GM18868 (cell line): ENCODE measurements at regions not wholly inside any gene's neighbourhood (a gene's known extent, or its start where the extent isn't known, plus 50 kb on each side); places are given as distances from the start of the nearest gene placed in this dataset.
A peak's percentile ranks its signal among the peaks of the same experiment; 100 is the strongest.

Source experiments
- ATAC-seq: cut with Tn5 transposase; IDR thresholded peaks from one replicate; pipeline ENCODE4 v1.9.1; 2021; ENCODE audit warnings: mild to moderate bottlenecking, moderate library complexity; ENCODE audit not compliant: unreplicated experiment

GRCh38 chr7:42506097-42506496 is 269.1 kb upstream of the GLI3 start:
- ATAC-seq, result no peak

GRCh38 chr7:42502022-42502421 is 265.0 kb upstream of the GLI3 start:
- ATAC-seq, result no peak

- ATAC-seq, result no peak
These were observed 258.2 kb upstream of the GLI3 start for GRCh38 chr7:42495256-42495655.

GRCh38 chr7:42494736-42495135 is 257.7 kb upstream of the GLI3 start:
- no peak for ATAC-seq

GRCh38 chr7:42494199-42494710 is 257.2 kb upstream of the GLI3 start:
- no peak for ATAC-seq

GRCh38 chr7:42493436-42494198 is 256.6 kb upstream of the GLI3 start:
- no peak for ATAC-seq

- ATAC-seq, result no peak
These were observed 255.9 kb upstream of the GLI3 start for GRCh38 chr7:42492920-42493319.

GRCh38 chr7:42491106-42491505 is 254.1 kb upstream of the GLI3 start:
- ATAC-seq, result no peak

- no peak for ATAC-seq
These were observed 252.3 kb upstream of the GLI3 start for GRCh38 chr7:42489299-42489698.

GRCh38 chr7:42485301-42485766 is 248.3 kb upstream of the GLI3 start:
- no peak for ATAC-seq

- ATAC-seq, result no peak
These were observed 246.9 kb upstream of the GLI3 start for GRCh38 chr7:42483886-42484285.

- no peak for ATAC-seq
These were observed 243.0 kb upstream of the GLI3 start for GRCh38 chr7:42479816-42480633.

GRCh38 chr7:42479452-42479815 is 242.4 kb upstream of the GLI3 start:
- no peak for ATAC-seq

- no peak for ATAC-seq
These were observed 241.7 kb upstream of the GLI3 start for GRCh38 chr7:42478717-42479116.

- ATAC-seq, result no peak
These were observed 239.2 kb upstream of the GLI3 start for GRCh38 chr7:42476255-42476654.

- ATAC-seq, result no peak
These were observed 238.1 kb upstream of the GLI3 start for GRCh38 chr7:42475082-42475481.

GRCh38 chr7:42473099-42473498 is 236.1 kb upstream of the GLI3 start:
- no peak for ATAC-seq

GRCh38 chr7:42471573-42472174 is 234.7 kb upstream of the GLI3 start:
- peak; percentile 76 for ATAC-seq

- no peak for ATAC-seq
These were observed 232.3 kb upstream of the GLI3 start for GRCh38 chr7:42469341-42469740.

- no peak for ATAC-seq
These were observed 231.5 kb upstream of the GLI3 start for GRCh38 chr7:42468471-42468870.

GRCh38 chr7:42461537-42461936 is 224.5 kb upstream of the GLI3 start:
- no peak for ATAC-seq

- no peak for ATAC-seq
These were observed 223.9 kb upstream of the GLI3 start for GRCh38 chr7:42460933-42461332.
